ENCODE measurements at regions not wholly inside any gene's neighbourhood (a gene's known extent, or its start where the extent isn't known, plus 50 kb on each side); places are given as distances from the start of the nearest gene placed in this dataset.

- no peak overlapping the region for H3K4me3 ChIP-seq (ENCODE audit: severe bottlenecking)
- no peak overlapping the region for H3K27ac ChIP-seq (ENCODE audit: poor library complexity, severe bottlenecking)
- DNase-seq (ENCODE audit: low spot score) (no peak), ATAC-seq (ENCODE audit: low read depth) (no peak)
- no peak for TF ChIP-seq CTCF (IDR thresholded peaks at IDR 0.05; ENCODE audit: poor library complexity, severe bottlenecking)
- no peaks in the 10 kb centered on the region for H3K4me1 ChIP-seq (ENCODE audit: insufficient read depth, poor library complexity, severe bottlenecking)
- H3K36me3 ChIP-seq (ENCODE audit: low read depth), result no peaks in the 10 kb centered on the region
- H3K9me3 ChIP-seq (ENCODE audit: severe bottlenecking), result no peaks in the 10 kb centered on the region
- H3K27me3 ChIP-seq (ENCODE audit: insufficient read depth, poor library complexity, severe bottlenecking), result peaks cover 8% of the 10 kb centered on the region
Measured at GRCh38 chr22:49133541-49133940, 694.1 kb downstream of the BRD1 start.

GRCh38 chr22:49132009-49132408 is 695.7 kb downstream of the BRD1 start:
- no peak for TF ChIP-seq CTCF (IDR thresholded peaks at IDR 0.05; ENCODE audit: poor library complexity, severe bottlenecking)
- no peaks in the 10 kb centered on the region for H3K36me3 ChIP-seq (ENCODE audit: low read depth)
- no peak overlapping the region for H3K4me3 ChIP-seq (ENCODE audit: severe bottlenecking)
- H3K27ac ChIP-seq (ENCODE audit: poor library complexity, severe bottlenecking), result no peak overlapping the region
- no peak for DNase-seq (ENCODE audit: low spot score)
- H3K27me3 ChIP-seq (ENCODE audit: insufficient read depth, poor library complexity, severe bottlenecking), result peaks cover 8% of the 10 kb centered on the region
- H3K9me3 ChIP-seq (ENCODE audit: severe bottlenecking), result no peaks in the 10 kb centered on the region
- ATAC-seq (ENCODE audit: low read depth), result no peak
- no peaks in the 10 kb centered on the region for H3K4me1 ChIP-seq (ENCODE audit: insufficient read depth, poor library complexity, severe bottlenecking)

- H3K9me3 ChIP-seq (ENCODE audit: severe bottlenecking), result no peaks in the 10 kb centered on the region
- H3K4me3 ChIP-seq (ENCODE audit: severe bottlenecking), result no peak overlapping the region
- no peaks in the 10 kb centered on the region for H3K36me3 ChIP-seq (ENCODE audit: low read depth)
- H3K27me3 ChIP-seq (ENCODE audit: insufficient read depth, poor library complexity, severe bottlenecking), result peaks cover 8% of the 10 kb centered on the region
- ATAC-seq (ENCODE audit: low read depth), result no peak
- TF ChIP-seq CTCF (IDR thresholded peaks at IDR 0.05; ENCODE audit: poor library complexity, severe bottlenecking), result no peak
- H3K4me1 ChIP-seq (ENCODE audit: insufficient read depth, poor library complexity, severe bottlenecking), result no peaks in the 10 kb centered on the region
- DNase-seq (ENCODE audit: low spot score), result no peak
- H3K27ac ChIP-seq (ENCODE audit: poor library complexity, severe bottlenecking), result no peak overlapping the region
Measured at GRCh38 chr22:49129736-49130135, 697.9 kb downstream of the BRD1 start.

- DNase-seq (ENCODE audit: low spot score), result no peak
- peaks cover 8% of the 10 kb centered on the region for H3K27me3 ChIP-seq (ENCODE audit: insufficient read depth, poor library complexity, severe bottlenecking)
- H3K4me3 ChIP-seq (ENCODE audit: severe bottlenecking), result no peak overlapping the region
- no peak for ATAC-seq (ENCODE audit: low read depth)
- no peak for TF ChIP-seq CTCF (IDR thresholded peaks at IDR 0.05; ENCODE audit: poor library complexity, severe bottlenecking)
- H3K27ac ChIP-seq (ENCODE audit: poor library complexity, severe bottlenecking), result no peak overlapping the region
- no peaks in the 10 kb centered on the region for H3K4me1 ChIP-seq (ENCODE audit: insufficient read depth, poor library complexity, severe bottlenecking)
- H3K36me3 ChIP-seq (ENCODE audit: low read depth), result no peaks in the 10 kb centered on the region
- H3K9me3 ChIP-seq (ENCODE audit: severe bottlenecking), result no peaks in the 10 kb centered on the region
Measured at GRCh38 chr22:49128874-49129273, 698.8 kb downstream of the BRD1 start.

- Histone ChIP-seq H3K4me3 (ENCODE audit: severe bottlenecking) (no peak overlapping the region), H3K27me3 (ENCODE audit: insufficient read depth, poor library complexity, severe bottlenecking) (no peaks in the 10 kb centered on the region), H3K9me3 (ENCODE audit: severe bottlenecking) (no peaks in the 10 kb centered on the region), H3K4me1 (ENCODE audit: insufficient read depth, poor library complexity, severe bottlenecking) (no peaks in the 10 kb centered on the region), H3K36me3 (ENCODE audit: low read depth) (no peaks in the 10 kb centered on the region), H3K27ac (ENCODE audit: poor library complexity, severe bottlenecking) (no peak overlapping the region)
- TF ChIP-seq CTCF (IDR thresholded peaks at IDR 0.05; ENCODE audit: poor library complexity, severe bottlenecking), result no peak
- ATAC-seq (ENCODE audit: low read depth) (no peak), DNase-seq (ENCODE audit: low spot score) (no peak)
Measured at GRCh38 chr22:49124608-49125007, 703.1 kb downstream of the BRD1 start.
